ENCODE measurements at regions not wholly inside any gene's neighbourhood (a gene's known extent, or its start where the extent isn't known, plus 50 kb on each side); places are given as distances from the start of the nearest gene placed in this dataset.

DNA sequence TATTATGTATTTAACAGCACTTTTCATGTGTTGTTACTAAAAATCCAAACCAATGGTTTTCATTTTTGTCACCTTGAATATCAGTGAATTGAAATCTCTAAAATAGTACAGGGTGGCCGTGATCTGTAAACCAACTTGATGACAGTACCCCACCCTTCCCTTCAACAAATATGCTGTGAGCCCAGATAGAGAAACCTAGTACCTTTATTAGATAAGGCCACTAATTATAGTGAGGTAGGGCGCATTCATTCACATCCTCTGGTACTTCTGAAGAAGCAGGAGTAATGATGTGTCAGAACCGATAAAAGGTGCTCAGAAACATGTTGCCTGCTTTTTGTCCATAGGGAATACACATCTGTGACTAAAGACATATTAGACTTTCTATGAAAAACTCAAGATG, 409.5 kb downstream of the GJA1 start:
- Histone ChIP-seq H3K27ac (no peak overlapping the region), H4K20me1 (ENCODE audit: insufficient read depth) (no peaks in the 10 kb centered on the region), H3K4me3 (no peak overlapping the region), H3K27me3 (replicated peaks; ENCODE audit: insufficient read depth) (no peaks in the 10 kb centered on the region), H3K4me2 (ENCODE audit: unreplicated experiment) (no peak overlapping the region), H3K9ac (no peak overlapping the region), H3K79me2 (ENCODE audit: insufficient read depth) (no peaks in the 10 kb centered on the region), H2AFZ (no peak overlapping the region), H3F3A (ENCODE audit: insufficient read depth) (no peaks in the 10 kb centered on the region), H3K4me1 (ENCODE audit: insufficient read depth) (peaks cover 7% of the 10 kb centered on the region; the same call in 1 of the 2 replicates), H3K9me3 (ENCODE audit: low read depth) (no peaks in the 10 kb centered on the region), H3K36me3 (ENCODE audit: low read depth) (no peaks in the 10 kb centered on the region), H3K9me2 (ENCODE audit: insufficient read depth) (no peaks in the 10 kb centered on the region)
- 95 to 97% methylated on average over 3 of the region's 3 CpGs for WGBS, 2 experiments (ENCODE audit: low coverage in 1 of 2, low lambda C conversion rate in 2 of 2, missing lambda C conversion rate in 2 of 2)
- in situ Hi-C loops (cut with MboI): loop anchor here (10.0 kb wide), 1 partner anchor 410 kb away; the partner anchor contains the start of gene GJA1
- no peak for TF ChIP-seq EZH2phosphoT487 (IDR thresholded peaks at IDR 0.05; ENCODE audit: insufficient read depth, low read depth)
- no peak for TF ChIP-seq EZH2 (IDR thresholded peaks at IDR 0.05; ENCODE audit: insufficient read depth, poor library complexity, severe bottlenecking)
- DNase-seq: no peak

GRCh38 chr6:121847806-121848522, 412.5 kb downstream of the GJA1 start:
- no peak for TF ChIP-seq EZH2 (IDR thresholded peaks at IDR 0.05; ENCODE audit: insufficient read depth, poor library complexity, severe bottlenecking)
- no peaks in the 10 kb centered on the region for H3K79me2 ChIP-seq (ENCODE audit: insufficient read depth)
- no peaks in the 10 kb centered on the region for H3F3A ChIP-seq (ENCODE audit: insufficient read depth)
- H3K4me2 ChIP-seq (ENCODE audit: unreplicated experiment): no peak overlapping the region
- no peak overlapping the region for H3K27ac ChIP-seq
- no peak overlapping the region for H3K9ac ChIP-seq
- no peaks in the 10 kb centered on the region for H4K20me1 ChIP-seq (ENCODE audit: insufficient read depth)
- no peak overlapping the region for H3K4me3 ChIP-seq
- no peaks in the 10 kb centered on the region for H3K9me2 ChIP-seq (ENCODE audit: insufficient read depth)
- DNase-seq: no peak
- no peak overlapping the region for H2AFZ ChIP-seq
- no peaks in the 10 kb centered on the region for H3K36me3 ChIP-seq (ENCODE audit: low read depth)
- no peaks in the 10 kb centered on the region for H3K9me3 ChIP-seq (ENCODE audit: low read depth)
- H3K27me3 ChIP-seq (replicated peaks; ENCODE audit: insufficient read depth): no peaks in the 10 kb centered on the region
- H3K4me1 ChIP-seq (ENCODE audit: insufficient read depth): peaks cover 7% of the 10 kb centered on the region; the same call in 1 of the 2 replicates
- in situ Hi-C loops (cut with MboI): loop anchor here (10.0 kb wide), 1 partner anchor 413 kb away; the partner anchor contains the start of gene GJA1
- WGBS, 2 experiments (ENCODE audit: low coverage in 1 of 2, low lambda C conversion rate in 2 of 2, missing lambda C conversion rate in 2 of 2): 96 to 98% methylated on average over 4 of the region's 4 CpGs

- Histone ChIP-seq H3K9ac (no peak overlapping the region), H2AFZ (no peak overlapping the region)
- TF ChIP-seq EZH2phosphoT487 (IDR thresholded peaks at IDR 0.05; ENCODE audit: insufficient read depth, low read depth): no peak
- no peak for TF ChIP-seq EZH2 (IDR thresholded peaks at IDR 0.05; ENCODE audit: insufficient read depth, poor library complexity, severe bottlenecking)
Measured at GRCh38 chr6:121848523-121849255, 413.2 kb downstream of the GJA1 start.

GRCh38 chr6:121849477-121849876, 414.0 kb downstream of the GJA1 start:
- H3K27me3 ChIP-seq (replicated peaks; ENCODE audit: insufficient read depth): no peaks in the 10 kb centered on the region
- no peaks in the 10 kb centered on the region for H3K79me2 ChIP-seq (ENCODE audit: insufficient read depth)
- no peaks in the 10 kb centered on the region for H4K20me1 ChIP-seq (ENCODE audit: insufficient read depth)
- H3K4me1 ChIP-seq (ENCODE audit: insufficient read depth): peaks cover 7% of the 10 kb centered on the region; the same call in 1 of the 2 replicates
- H3F3A ChIP-seq (ENCODE audit: insufficient read depth): no peaks in the 10 kb centered on the region
- H2AFZ ChIP-seq: no peak overlapping the region
- H3K27ac ChIP-seq: no peak overlapping the region
- in situ Hi-C loops (cut with MboI): loop anchor here (10.0 kb wide), 1 partner anchor 415 kb away; the partner anchor contains the start of gene GJA1
- no peaks in the 10 kb centered on the region for H3K36me3 ChIP-seq (ENCODE audit: low read depth)
- H3K9me2 ChIP-seq (ENCODE audit: insufficient read depth): no peaks in the 10 kb centered on the region
- peak; percentile 72 for DNase-seq
- H3K9ac ChIP-seq: no peak overlapping the region
- TF ChIP-seq EZH2 (IDR thresholded peaks at IDR 0.05; ENCODE audit: insufficient read depth, poor library complexity, severe bottlenecking) (no peak), EZH2phosphoT487 (IDR thresholded peaks at IDR 0.05; ENCODE audit: insufficient read depth, low read depth) (no peak)
- WGBS, 2 experiments (ENCODE audit: low coverage in 1 of 2, low lambda C conversion rate in 2 of 2, missing lambda C conversion rate in 2 of 2): 52 to 54% methylated on average over 5 of the region's 5 CpGs
- H3K4me2 ChIP-seq (ENCODE audit: unreplicated experiment): no peak overlapping the region
- no peak overlapping the region for H3K4me3 ChIP-seq
- H3K9me3 ChIP-seq (ENCODE audit: low read depth): no peaks in the 10 kb centered on the region

More at GRCh38 chr6:121848523-121849255, 413.2 kb downstream of the GJA1 start:
- H3K79me2 ChIP-seq (ENCODE audit: insufficient read depth): no peaks in the 10 kb centered on the region
- 78 to 84% methylated on average over 6 of the region's 6 CpGs for WGBS, 2 experiments (ENCODE audit: low coverage in 1 of 2, low lambda C conversion rate in 2 of 2, missing lambda C conversion rate in 2 of 2)
- H3K4me3 ChIP-seq: no peak overlapping the region
- no peaks in the 10 kb centered on the region for H3F3A ChIP-seq (ENCODE audit: insufficient read depth)
- H3K9me2 ChIP-seq (ENCODE audit: insufficient read depth): no peaks in the 10 kb centered on the region
- DNase-seq: no peak
- no peaks in the 10 kb centered on the region for H3K36me3 ChIP-seq (ENCODE audit: low read depth)
- H3K4me1 ChIP-seq (ENCODE audit: insufficient read depth): peaks cover 7% of the 10 kb centered on the region; the same call in 1 of the 2 replicates
- H3K27ac ChIP-seq: no peak overlapping the region
- in situ Hi-C loops (cut with MboI): loop anchor here (10.0 kb wide), 1 partner anchor 414 kb away; the partner anchor contains the start of gene GJA1
- H3K9me3 ChIP-seq (ENCODE audit: low read depth): no peaks in the 10 kb centered on the region
- H3K4me2 ChIP-seq (ENCODE audit: unreplicated experiment): no peak overlapping the region
- no peaks in the 10 kb centered on the region for H3K27me3 ChIP-seq (replicated peaks; ENCODE audit: insufficient read depth)
- no peaks in the 10 kb centered on the region for H4K20me1 ChIP-seq (ENCODE audit: insufficient read depth)
